Duodenal mucosa (tissue), 2 donors: ENCODE measurements at regions not wholly inside any gene's neighbourhood (a gene's known extent, or its start where the extent isn't known, plus 50 kb on each side); places are given as distances from the start of the nearest gene placed in this dataset.

Source experiments
- H3K27ac ChIP-seq: one replicate; pipeline ENCODE4 v1.7.0; 2013; ENCODE audit warnings: low read depth, low read length
- H3K27me3 ChIP-seq, 2 donors: one replicate each; pipeline ENCODE4 v1.7.0; 2013; ENCODE audit warnings: low read length in 2 of 2, control low read depth in 1 of 2; ENCODE audit not compliant: insufficient read depth in 2 of 2, control insufficient read depth in 1 of 2
- H3K36me3 ChIP-seq, 2 donors: one replicate each; pipeline ENCODE4 v1.7.0; 2013; ENCODE audit warnings: low read length in 2 of 2, control low read depth in 1 of 2; ENCODE audit not compliant: insufficient read depth in 2 of 2, control insufficient read depth in 1 of 2
- H3K4me1 ChIP-seq, 2 donors: one replicate each; pipeline ENCODE4 v1.7.0; 2013; ENCODE audit warnings: low read length in 2 of 2, control low read depth in 1 of 2; ENCODE audit not compliant: insufficient read depth in 2 of 2, control insufficient read depth in 1 of 2
- H3K4me3 ChIP-seq, 2 donors: one replicate each; pipeline ENCODE4 v1.7.0; 2013; ENCODE audit warnings: low read length in 2 of 2, low read depth in 1 of 2
- H3K9ac ChIP-seq, 2 donors: one replicate each; pipeline ENCODE4 v1.7.0; 2013; ENCODE audit warnings: low read length in 2 of 2, low read depth in 1 of 2
- H3K9me3 ChIP-seq, 2 donors: one replicate each; pipeline ENCODE4 v1.7.0; 2013; ENCODE audit warnings: low read length in 2 of 2, control low read depth in 1 of 2; ENCODE audit not compliant: control insufficient read depth in 1 of 2

DNA sequence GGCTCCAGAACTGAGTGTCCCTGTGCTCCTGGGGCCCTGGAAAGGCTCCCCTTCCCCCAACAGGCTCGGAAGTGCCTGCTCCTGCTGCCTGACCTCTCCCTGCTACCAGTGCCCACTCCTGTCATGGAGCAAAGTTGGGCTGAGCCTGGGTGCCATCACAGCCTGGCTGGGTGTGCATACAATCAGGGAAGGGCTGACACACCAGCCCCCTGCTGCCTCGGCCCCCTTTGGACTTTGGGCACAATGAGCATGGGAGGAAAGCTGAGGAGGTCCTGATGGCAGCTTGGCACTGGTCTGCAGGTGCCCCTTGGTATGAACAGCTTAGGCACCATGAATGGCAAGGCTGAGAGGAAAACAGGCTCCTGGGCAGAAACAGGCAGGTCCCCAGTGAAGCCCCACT lies 405.0 kb downstream of the PID1 start:
- H3K9me3 ChIP-seq: no peaks in the 10 kb centered on the region
- H3K4me1 ChIP-seq: no peaks in the 10 kb centered on the region
- no peak overlapping the region for H3K9ac ChIP-seq
- no peaks in the 10 kb centered on the region for H3K27me3 ChIP-seq
- no peak overlapping the region for H3K4me3 ChIP-seq
- H3K36me3 ChIP-seq: no peaks in the 10 kb centered on the region
- H3K27ac ChIP-seq: no peak overlapping the region

GRCh38 chr2:228864131-228864530 lies 407.0 kb downstream of the PID1 start:
- no peak overlapping the region for H3K9ac ChIP-seq
- no peak overlapping the region for H3K4me3 ChIP-seq
- no peaks in the 10 kb centered on the region for H3K4me1 ChIP-seq
- no peaks in the 10 kb centered on the region for H3K27me3 ChIP-seq
- no peak overlapping the region for H3K27ac ChIP-seq
- no peaks in the 10 kb centered on the region for H3K36me3 ChIP-seq
- H3K9me3 ChIP-seq: no peaks in the 10 kb centered on the region

DNA sequence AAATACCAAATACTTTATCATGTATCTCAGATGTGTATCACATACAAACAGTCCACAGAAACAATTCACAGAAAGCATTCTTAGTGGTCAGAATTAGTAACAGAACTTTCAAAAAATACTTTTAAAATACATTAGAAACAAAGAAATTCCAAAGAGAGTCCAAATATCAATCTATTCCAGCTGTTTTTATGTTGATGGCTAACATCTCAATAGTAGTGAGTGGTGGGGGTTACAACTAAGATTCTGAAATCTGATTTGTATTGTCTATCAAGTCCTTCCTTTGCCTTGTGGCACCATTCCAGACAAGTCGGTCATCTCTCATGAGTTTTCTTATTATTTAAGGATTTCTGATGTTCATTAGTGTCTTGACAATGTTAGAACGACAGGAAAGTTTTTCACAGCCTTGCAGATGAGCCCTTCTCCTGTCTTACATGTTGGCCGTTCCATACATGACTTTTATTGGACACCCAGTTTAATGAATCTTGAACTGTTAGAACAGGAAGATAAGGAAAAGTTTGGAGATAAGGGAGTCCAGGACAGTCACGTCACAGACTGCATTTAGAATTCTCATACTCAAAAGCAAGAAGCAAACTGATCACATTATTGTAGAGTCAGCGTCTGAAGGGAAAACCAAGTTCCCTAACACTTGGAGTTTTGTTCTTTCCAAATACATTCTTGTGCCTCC lies 410.3 kb downstream of the PID1 start:
- Histone ChIP-seq H3K36me3 (no peaks in the 10 kb centered on the region), H3K27ac (no peak overlapping the region), H3K27me3 (no peaks in the 10 kb centered on the region), H3K9ac (no peak overlapping the region), H3K9me3 (no peaks in the 10 kb centered on the region), H3K4me1 (no peaks in the 10 kb centered on the region), H3K4me3 (no peak overlapping the region)

GRCh38 chr2:228853151-228853550 lies 417.9 kb downstream of the PID1 start:
- no peaks in the 10 kb centered on the region for H3K27me3 ChIP-seq
- H3K4me3 ChIP-seq: no peak overlapping the region
- H3K9me3 ChIP-seq: no peaks in the 10 kb centered on the region
- no peaks in the 10 kb centered on the region for H3K36me3 ChIP-seq
- H3K9ac ChIP-seq: no peak overlapping the region
- H3K27ac ChIP-seq: no peak overlapping the region
- no peaks in the 10 kb centered on the region for H3K4me1 ChIP-seq

- Histone ChIP-seq H3K4me1 (no peaks in the 10 kb centered on the region), H3K9ac (no peak overlapping the region), H3K9me3 (no peaks in the 10 kb centered on the region), H3K4me3 (no peak overlapping the region), H3K36me3 (no peaks in the 10 kb centered on the region), H3K27me3 (no peaks in the 10 kb centered on the region), H3K27ac (no peak overlapping the region)
Observed at GRCh38 chr2:228848638-228849037, 422.4 kb downstream of the PID1 start.

- Histone ChIP-seq H3K4me1 (no peaks in the 10 kb centered on the region), H3K4me3 (no peak overlapping the region), H3K27me3 (no peaks in the 10 kb centered on the region), H3K9me3 (no peaks in the 10 kb centered on the region), H3K27ac (no peak overlapping the region), H3K36me3 (no peaks in the 10 kb centered on the region), H3K9ac (no peak overlapping the region)
Observed at GRCh38 chr2:228847684-228848083, 423.4 kb downstream of the PID1 start.

- Histone ChIP-seq H3K4me3 (no peak overlapping the region), H3K36me3 (no peaks in the 10 kb centered on the region), H3K27ac (no peak overlapping the region), H3K4me1 (no peaks in the 10 kb centered on the region), H3K9me3 (no peaks in the 10 kb centered on the region), H3K9ac (no peak overlapping the region), H3K27me3 (no peaks in the 10 kb centered on the region)
Observed at GRCh38 chr2:228846161-228846560, 424.9 kb downstream of the PID1 start.

DNA sequence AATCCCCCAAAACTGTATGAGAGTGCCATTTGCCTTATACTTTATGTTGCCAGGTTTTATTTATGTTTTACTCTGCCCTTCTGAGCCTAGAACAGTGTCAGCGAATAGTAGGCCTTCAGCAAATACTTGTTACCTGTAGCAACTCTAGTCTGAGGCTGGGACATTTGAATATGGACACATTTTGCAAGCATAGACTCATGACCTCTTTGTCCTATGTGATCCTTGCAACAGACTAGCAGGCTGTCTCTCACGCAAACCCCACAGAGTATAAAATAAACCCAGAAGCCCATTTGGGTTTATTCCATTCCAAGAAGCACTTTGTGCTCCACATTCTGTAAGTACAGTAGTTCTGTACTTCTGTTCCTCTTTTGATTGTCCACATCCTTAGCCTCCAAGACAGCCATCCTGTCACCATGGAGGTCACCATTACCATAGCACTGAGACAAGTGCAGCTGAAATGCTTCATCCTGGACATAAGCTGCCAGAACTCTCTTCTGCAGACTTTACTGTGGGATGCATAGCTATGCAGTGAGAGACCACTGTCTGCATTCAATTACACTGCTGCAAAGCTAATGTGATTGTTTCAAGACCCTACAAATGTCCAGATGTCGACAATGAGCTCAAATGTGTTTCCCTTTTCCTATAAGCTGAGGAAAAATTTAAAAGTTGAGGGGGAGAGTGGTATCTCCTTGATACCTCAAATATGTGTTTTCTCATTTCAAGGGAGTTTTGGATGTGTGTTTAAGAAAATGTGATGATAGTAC lies 425.7 kb downstream of the PID1 start:
- no peak overlapping the region for H3K27ac ChIP-seq
- H3K36me3 ChIP-seq: no peaks in the 10 kb centered on the region
- no peaks in the 10 kb centered on the region for H3K9me3 ChIP-seq
- no peaks in the 10 kb centered on the region for H3K4me1 ChIP-seq
- no peak overlapping the region for H3K9ac ChIP-seq
- no peaks in the 10 kb centered on the region for H3K27me3 ChIP-seq
- H3K4me3 ChIP-seq: no peak overlapping the region

DNA sequence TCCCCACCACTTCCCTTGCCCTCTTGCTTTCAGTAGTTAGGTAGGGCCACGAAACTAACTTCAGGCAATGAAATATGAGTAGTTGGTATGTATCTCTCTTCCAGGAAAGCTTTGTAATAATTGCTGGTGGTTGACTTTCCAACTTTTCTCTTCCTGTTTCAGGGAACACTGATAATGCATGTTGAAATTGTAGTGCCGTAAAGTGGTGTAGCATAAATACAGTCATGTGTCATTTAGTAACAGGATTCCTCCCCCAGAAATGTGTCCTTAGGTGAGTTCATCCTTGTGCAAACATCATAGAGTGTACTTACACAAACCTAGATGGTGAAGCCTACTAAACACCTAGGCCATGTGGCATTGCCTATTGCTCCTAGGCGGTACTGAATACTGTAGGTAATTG lies 429.2 kb downstream of the PID1 start:
- no peak overlapping the region for H3K9ac ChIP-seq
- H3K27ac ChIP-seq: no peak overlapping the region
- H3K4me1 ChIP-seq: no peaks in the 10 kb centered on the region
- H3K4me3 ChIP-seq: no peak overlapping the region
- no peaks in the 10 kb centered on the region for H3K36me3 ChIP-seq
- no peaks in the 10 kb centered on the region for H3K9me3 ChIP-seq
- H3K27me3 ChIP-seq: no peaks in the 10 kb centered on the region

- no peak overlapping the region for H3K9ac ChIP-seq
- no peak overlapping the region for H3K4me3 ChIP-seq
- H3K9me3 ChIP-seq: no peaks in the 10 kb centered on the region
- H3K4me1 ChIP-seq: no peaks in the 10 kb centered on the region
- H3K27me3 ChIP-seq: no peaks in the 10 kb centered on the region
- no peaks in the 10 kb centered on the region for H3K36me3 ChIP-seq
- H3K27ac ChIP-seq: no peak overlapping the region
Observed at GRCh38 chr2:228841475-228841874, 429.6 kb downstream of the PID1 start.
